Prostate gland (tissue), 2 donors: ENCODE measurements at regions not wholly inside any gene's neighbourhood (a gene's known extent, or its start where the extent isn't known, plus 50 kb on each side); places are given as distances from the start of the nearest gene placed in this dataset.

Experiments used
- POLR2A ChIP-seq: fragments of 450-650 bp; IDR thresholded peaks from one replicate; pipeline ENCODE4 v1.6.1; 2016; ENCODE audit warnings: antibody characterized with exemption, mild to moderate bottlenecking
- POLR2AphosphoS5 ChIP-seq: sonication (generic); formaldehyde crosslinking; IDR thresholded peaks from one replicate; pipeline ENCODE4 v1.6.1; 2017; ENCODE audit warnings: antibody characterized with exemption
- TF ChIP-seq, protein P1 (sequence below), 4 experiments: fragments of 200-600 bp in 2 of 4; fragments of 450-650 bp in 2 of 4; sonication (generic) in 2 of 4; IDR thresholded peaks; 1 replicate in 3 of 4; 2 replicates in 1 of 4; pipeline ENCODE4 v1.5.1; 2016 to 2019; ENCODE audit warnings: antibody characterized with exemption in 4 of 4, mild to moderate bottlenecking in 2 of 4, moderate library complexity in 2 of 4

GRCh38 chr2:145059914-145060313, 540.0 kb upstream of the ZEB2 start:
- TF ChIP-seq, protein P1, sequence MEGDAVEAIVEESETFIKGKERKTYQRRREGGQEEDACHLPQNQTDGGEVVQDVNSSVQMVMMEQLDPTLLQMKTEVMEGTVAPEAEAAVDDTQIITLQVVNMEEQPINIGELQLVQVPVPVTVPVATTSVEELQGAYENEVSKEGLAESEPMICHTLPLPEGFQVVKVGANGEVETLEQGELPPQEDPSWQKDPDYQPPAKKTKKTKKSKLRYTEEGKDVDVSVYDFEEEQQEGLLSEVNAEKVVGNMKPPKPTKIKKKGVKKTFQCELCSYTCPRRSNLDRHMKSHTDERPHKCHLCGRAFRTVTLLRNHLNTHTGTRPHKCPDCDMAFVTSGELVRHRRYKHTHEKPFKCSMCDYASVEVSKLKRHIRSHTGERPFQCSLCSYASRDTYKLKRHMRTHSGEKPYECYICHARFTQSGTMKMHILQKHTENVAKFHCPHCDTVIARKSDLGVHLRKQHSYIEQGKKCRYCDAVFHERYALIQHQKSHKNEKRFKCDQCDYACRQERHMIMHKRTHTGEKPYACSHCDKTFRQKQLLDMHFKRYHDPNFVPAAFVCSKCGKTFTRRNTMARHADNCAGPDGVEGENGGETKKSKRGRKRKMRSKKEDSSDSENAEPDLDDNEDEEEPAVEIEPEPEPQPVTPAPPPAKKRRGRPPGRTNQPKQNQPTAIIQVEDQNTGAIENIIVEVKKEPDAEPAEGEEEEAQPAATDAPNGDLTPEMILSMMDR (IDR thresholded peaks at IDR 0.05): no peak
- TF ChIP-seq POLR2AphosphoS5 (no peak), POLR2A (no peak)
